ENCODE measurements at regions not wholly inside any gene's neighbourhood (a gene's known extent, or its start where the extent isn't known, plus 50 kb on each side); places are given as distances from the start of the nearest gene placed in this dataset.

- Histone ChIP-seq H3K27ac (ENCODE audit: low read length in 2 of 2) (no peak overlapping the region), H2AFZ (ENCODE audit: insufficient read depth, low read depth, low read length, poor library complexity, severe bottlenecking) (no peak overlapping the region), H3K9me3 (ENCODE audit: control extremely low read depth in 1 of 3, control insufficient read depth in 2 of 3, insufficient read depth in 1 of 3, low read length in 2 of 3) (no peaks in the 10 kb centered on the region), H3K79me2 (ENCODE audit: control insufficient read depth, insufficient read depth, low read length) (no peaks in the 10 kb centered on the region), H4K20me1 (ENCODE audit: control insufficient read depth, insufficient read depth, low read length, poor library complexity, severe bottlenecking) (no peaks in the 10 kb centered on the region), H3K4me3 (ENCODE audit: control extremely low read depth in 1 of 5, extremely low read depth in 1 of 5, insufficient read depth in 1 of 5, low read depth in 2 of 5, low read length in 4 of 5) (no peak overlapping the region), H3K4me1 (ENCODE audit: control insufficient read depth in 2 of 2, insufficient read depth in 2 of 2, low read length in 2 of 2) (no peaks in the 10 kb centered on the region), H3K27me3 (replicated peaks in 1 of 4; ENCODE audit: control extremely low read depth in 1 of 4, control insufficient read depth in 3 of 4, insufficient read depth in 4 of 4, low read length in 3 of 4) (no peaks in the 10 kb centered on the region), H3K9ac (ENCODE audit: low read length) (no peak overlapping the region), H3K36me3 (replicated peaks in 1 of 2; ENCODE audit: control extremely low read depth in 1 of 2, control insufficient read depth in 1 of 2, extremely low read depth in 1 of 2, insufficient read depth in 2 of 2, low read length in 1 of 2) (no peaks in the 10 kb centered on the region), H3K4me2 (replicated peaks; ENCODE audit: low read depth, low read length, poor library complexity, severe bottlenecking) (no peak overlapping the region)
- ATAC-seq (ENCODE audit: low read depth) (no peak), DNase-seq (no peak)
- H3K4me3 Mint-ChIP-seq, result no peak overlapping the region
- no peaks in the 10 kb centered on the region for H3K27me3 Mint-ChIP-seq
- H3K9me3 Mint-ChIP-seq (ENCODE audit: insufficient read depth), result peaks cover 2% of the 10 kb centered on the region
- CTCF ChIA-PET, result no interaction called here
- POLR2A ChIA-PET, result no interaction called here
- no peaks in the 10 kb centered on the region for H3K4me1 Mint-ChIP-seq
- 91% methylated on average over 4 of the region's 7 CpGs for WGBS (ENCODE audit: insufficient coverage)
- intact Hi-C loops (cut with micrococcal nuclease), result no loop called here
- TF ChIP-seq, protein P1, sequence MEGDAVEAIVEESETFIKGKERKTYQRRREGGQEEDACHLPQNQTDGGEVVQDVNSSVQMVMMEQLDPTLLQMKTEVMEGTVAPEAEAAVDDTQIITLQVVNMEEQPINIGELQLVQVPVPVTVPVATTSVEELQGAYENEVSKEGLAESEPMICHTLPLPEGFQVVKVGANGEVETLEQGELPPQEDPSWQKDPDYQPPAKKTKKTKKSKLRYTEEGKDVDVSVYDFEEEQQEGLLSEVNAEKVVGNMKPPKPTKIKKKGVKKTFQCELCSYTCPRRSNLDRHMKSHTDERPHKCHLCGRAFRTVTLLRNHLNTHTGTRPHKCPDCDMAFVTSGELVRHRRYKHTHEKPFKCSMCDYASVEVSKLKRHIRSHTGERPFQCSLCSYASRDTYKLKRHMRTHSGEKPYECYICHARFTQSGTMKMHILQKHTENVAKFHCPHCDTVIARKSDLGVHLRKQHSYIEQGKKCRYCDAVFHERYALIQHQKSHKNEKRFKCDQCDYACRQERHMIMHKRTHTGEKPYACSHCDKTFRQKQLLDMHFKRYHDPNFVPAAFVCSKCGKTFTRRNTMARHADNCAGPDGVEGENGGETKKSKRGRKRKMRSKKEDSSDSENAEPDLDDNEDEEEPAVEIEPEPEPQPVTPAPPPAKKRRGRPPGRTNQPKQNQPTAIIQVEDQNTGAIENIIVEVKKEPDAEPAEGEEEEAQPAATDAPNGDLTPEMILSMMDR (IDR thresholded peaks at IDR 0.05), result no peak
- TF ChIP-seq EZH2 (IDR thresholded peaks at IDR 0.05; ENCODE audit: borderline replicate concordance, insufficient read depth, low read depth, low read length, poor library complexity, severe bottlenecking), result no peak
- no peak overlapping the region for H3K27ac Mint-ChIP-seq
These were observed 762.0 kb upstream of the IGFBP3 start for GRCh38 chr7:46682836-46683624.

DNA sequence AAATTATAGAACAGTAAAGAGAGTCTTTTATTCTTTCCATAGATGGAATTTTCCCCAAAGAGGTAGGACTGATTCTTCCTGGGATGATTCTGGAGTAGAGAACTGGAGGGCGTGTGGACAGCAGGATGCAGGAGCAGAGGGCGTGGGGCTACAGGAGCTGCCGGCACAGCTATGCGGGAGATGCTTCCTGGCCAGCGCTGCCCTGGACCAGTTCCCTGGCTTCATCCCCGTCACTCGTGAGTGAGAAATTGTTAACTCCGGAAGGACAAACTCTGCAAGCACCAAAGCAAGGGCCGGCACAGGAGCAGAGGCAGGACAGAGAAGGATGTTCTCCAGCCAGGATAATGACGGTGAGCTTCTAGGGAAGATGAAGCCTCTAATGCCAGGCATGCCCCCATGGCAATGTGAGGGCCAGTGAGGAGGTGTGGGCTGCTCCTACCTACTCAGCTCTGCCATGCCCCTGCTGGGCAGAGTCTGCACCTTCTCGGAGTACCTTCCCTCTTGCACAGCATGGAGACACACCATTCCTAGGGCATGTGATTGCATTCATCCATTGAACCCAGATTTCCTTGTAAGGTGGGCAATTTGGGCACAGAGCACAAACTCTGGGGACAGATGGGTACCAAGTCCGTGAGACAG is 760.9 kb upstream of the IGFBP3 start:
- H3K27me3 Mint-ChIP-seq, result no peaks in the 10 kb centered on the region
- no peak for TF ChIP-seq EZH2 (IDR thresholded peaks at IDR 0.05; ENCODE audit: borderline replicate concordance, insufficient read depth, low read depth, low read length, poor library complexity, severe bottlenecking)
- TF ChIP-seq, protein P1 (IDR thresholded peaks at IDR 0.05), result no peak
- no peak overlapping the region for H3K4me3 ChIP-seq (ENCODE audit: control extremely low read depth in 1 of 5, extremely low read depth in 1 of 5, insufficient read depth in 1 of 5, low read depth in 2 of 5, low read length in 4 of 5)
- no peak overlapping the region for H3K9ac ChIP-seq (ENCODE audit: low read length)
- no peak overlapping the region for H3K4me3 Mint-ChIP-seq
- no peak overlapping the region for H3K27ac Mint-ChIP-seq
- H3K79me2 ChIP-seq (ENCODE audit: control insufficient read depth, insufficient read depth, low read length), result no peaks in the 10 kb centered on the region
- H3K4me1 ChIP-seq (ENCODE audit: control insufficient read depth in 2 of 2, insufficient read depth in 2 of 2, low read length in 2 of 2), result no peaks in the 10 kb centered on the region
- no peaks in the 10 kb centered on the region for H3K4me1 Mint-ChIP-seq
- H3K27ac ChIP-seq (ENCODE audit: low read length in 2 of 2), result no peak overlapping the region
- POLR2A ChIA-PET, result no interaction called here
- no peaks in the 10 kb centered on the region for H3K9me3 ChIP-seq (ENCODE audit: control extremely low read depth in 1 of 3, control insufficient read depth in 2 of 3, insufficient read depth in 1 of 3, low read length in 2 of 3)
- intact Hi-C loops (cut with micrococcal nuclease), result no loop called here
- CTCF ChIA-PET, result no interaction called here
- H2AFZ ChIP-seq (ENCODE audit: insufficient read depth, low read depth, low read length, poor library complexity, severe bottlenecking), result no peak overlapping the region
- WGBS (ENCODE audit: insufficient coverage), result 88% methylated on average over 11 of the region's 12 CpGs
- H4K20me1 ChIP-seq (ENCODE audit: control insufficient read depth, insufficient read depth, low read length, poor library complexity, severe bottlenecking), result no peaks in the 10 kb centered on the region
- peaks cover 2% of the 10 kb centered on the region for H3K9me3 Mint-ChIP-seq (ENCODE audit: insufficient read depth)
- H3K36me3 ChIP-seq (replicated peaks in 1 of 2; ENCODE audit: control extremely low read depth in 1 of 2, control insufficient read depth in 1 of 2, extremely low read depth in 1 of 2, insufficient read depth in 2 of 2, low read length in 1 of 2), result no peaks in the 10 kb centered on the region
- ATAC-seq (ENCODE audit: low read depth) (no peak), DNase-seq (no peak)
- H3K27me3 ChIP-seq (replicated peaks in 1 of 4; ENCODE audit: control extremely low read depth in 1 of 4, control insufficient read depth in 3 of 4, insufficient read depth in 4 of 4, low read length in 3 of 4), result no peaks in the 10 kb centered on the region
- no peak overlapping the region for H3K4me2 ChIP-seq (replicated peaks; ENCODE audit: low read depth, low read length, poor library complexity, severe bottlenecking)
